Fibroblast of villous mesenchyme (primary cell): ENCODE measurements at regions not wholly inside any gene's neighbourhood (a gene's known extent, or its start where the extent isn't known, plus 50 kb on each side); places are given as distances from the start of the nearest gene placed in this dataset.

Experiments
- DNase-seq: peaks from one replicate; pipeline ENCODE4 v3.0.0-alpha.2; 2010; ENCODE audit warnings: low read depth
- H3K4me3 ChIP-seq: 2 replicates; pipeline ENCODE4 v1.5.1; 2011; ENCODE audit warnings: low read depth, mild to moderate bottlenecking, low read length
- TF ChIP-seq, protein P1 (sequence below): IDR thresholded peaks from 2 replicates; pipeline ENCODE4 v1.5.1; 2012; ENCODE audit warnings: low read depth, mild to moderate bottlenecking, low read length; ENCODE audit not compliant: insufficient read depth

DNA sequence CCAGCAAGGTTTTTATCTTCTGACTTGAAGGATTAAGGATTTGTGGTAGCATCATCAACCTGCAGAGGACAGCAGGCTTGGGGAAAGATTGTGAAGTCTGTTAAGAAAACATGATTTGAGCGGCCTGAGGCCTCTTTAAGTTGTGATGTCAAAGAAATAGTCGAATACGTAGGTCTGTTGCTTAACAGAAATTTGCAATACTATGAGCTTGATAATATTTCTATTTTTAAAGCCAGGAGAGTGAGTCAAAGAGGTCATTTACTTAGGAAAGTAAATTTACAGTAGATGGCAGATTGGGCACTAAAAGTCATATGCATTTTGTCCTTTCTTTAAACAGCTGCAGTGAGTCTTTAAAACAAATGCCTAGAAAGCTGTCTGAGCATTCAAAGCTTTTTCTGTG is 336.3 kb downstream of the DIPK2A start:
- TF ChIP-seq, protein P1, sequence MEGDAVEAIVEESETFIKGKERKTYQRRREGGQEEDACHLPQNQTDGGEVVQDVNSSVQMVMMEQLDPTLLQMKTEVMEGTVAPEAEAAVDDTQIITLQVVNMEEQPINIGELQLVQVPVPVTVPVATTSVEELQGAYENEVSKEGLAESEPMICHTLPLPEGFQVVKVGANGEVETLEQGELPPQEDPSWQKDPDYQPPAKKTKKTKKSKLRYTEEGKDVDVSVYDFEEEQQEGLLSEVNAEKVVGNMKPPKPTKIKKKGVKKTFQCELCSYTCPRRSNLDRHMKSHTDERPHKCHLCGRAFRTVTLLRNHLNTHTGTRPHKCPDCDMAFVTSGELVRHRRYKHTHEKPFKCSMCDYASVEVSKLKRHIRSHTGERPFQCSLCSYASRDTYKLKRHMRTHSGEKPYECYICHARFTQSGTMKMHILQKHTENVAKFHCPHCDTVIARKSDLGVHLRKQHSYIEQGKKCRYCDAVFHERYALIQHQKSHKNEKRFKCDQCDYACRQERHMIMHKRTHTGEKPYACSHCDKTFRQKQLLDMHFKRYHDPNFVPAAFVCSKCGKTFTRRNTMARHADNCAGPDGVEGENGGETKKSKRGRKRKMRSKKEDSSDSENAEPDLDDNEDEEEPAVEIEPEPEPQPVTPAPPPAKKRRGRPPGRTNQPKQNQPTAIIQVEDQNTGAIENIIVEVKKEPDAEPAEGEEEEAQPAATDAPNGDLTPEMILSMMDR = no peak
- H3K4me3 ChIP-seq = no peak overlapping the region

DNA sequence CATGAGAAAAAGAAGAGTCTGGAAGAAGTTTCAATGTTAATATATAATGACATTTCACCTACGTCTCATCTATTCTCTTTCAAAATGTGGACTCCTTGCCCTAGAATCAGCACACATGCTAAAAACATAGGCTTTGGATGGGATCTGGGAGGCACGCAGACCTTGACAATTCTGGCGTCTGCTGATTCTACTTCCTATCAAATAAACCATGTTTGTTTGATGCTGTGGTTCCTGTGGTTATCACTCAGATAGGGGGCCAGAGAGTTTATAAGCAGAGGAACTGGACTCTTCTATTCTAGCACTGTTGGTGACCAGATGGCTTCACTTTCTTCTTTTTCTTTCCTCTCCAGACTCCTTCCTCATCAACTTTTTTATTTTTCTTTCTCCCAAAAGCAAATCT is 336.8 kb downstream of the DIPK2A start:
- no peak for DNase-seq

More for the DNA sequence above, 336.3 kb downstream of the DIPK2A start:
- DNase-seq = no peak

DNA sequence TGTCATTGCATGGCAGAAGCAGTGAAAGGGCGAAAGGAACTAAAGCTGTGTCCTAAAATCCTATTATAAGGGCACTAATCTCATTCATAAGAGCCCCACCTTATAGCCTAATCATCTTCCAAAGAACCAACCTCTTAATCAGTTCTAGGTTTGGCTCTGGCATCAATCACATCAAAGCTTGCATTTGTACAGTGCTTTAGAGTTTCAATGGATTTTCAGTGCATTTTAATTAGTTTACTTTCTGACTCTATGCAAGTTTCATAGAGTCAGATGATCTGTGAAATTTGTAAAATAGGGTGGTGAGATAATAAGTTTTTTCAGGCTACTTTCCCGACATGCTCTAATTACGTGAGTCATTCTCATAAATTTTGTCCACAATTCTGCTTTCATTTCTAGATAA is 341.1 kb downstream of the DIPK2A start:
- no peak for DNase-seq
- TF ChIP-seq, protein P1 = no peak
- H3K4me3 ChIP-seq = no peak overlapping the region

More for the DNA sequence above, 336.8 kb downstream of the DIPK2A start:
- no peak overlapping the region for H3K4me3 ChIP-seq
- TF ChIP-seq, protein P1 = no peak

DNA sequence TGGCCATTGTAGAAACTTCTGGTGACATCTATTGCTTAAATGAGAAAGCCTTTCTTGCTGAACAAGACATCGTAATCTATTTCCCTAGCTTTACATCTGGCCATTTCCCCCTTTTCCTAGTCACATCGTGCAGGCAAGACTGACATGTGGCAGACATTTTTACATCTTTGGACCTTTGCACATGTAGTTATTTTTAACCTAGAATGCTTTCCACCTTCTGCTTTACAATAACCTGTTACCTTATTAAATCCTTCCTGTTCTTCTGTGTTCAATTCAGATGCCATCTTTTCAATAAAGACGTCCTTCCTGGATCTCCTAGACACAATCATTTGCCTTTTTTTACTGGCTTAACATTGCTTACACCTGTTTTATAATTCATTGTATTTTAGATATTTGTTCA is 343.3 kb downstream of the DIPK2A start:
- no peak overlapping the region for H3K4me3 ChIP-seq
- DNase-seq = no peak
- TF ChIP-seq, protein P1 = no peak

DNA sequence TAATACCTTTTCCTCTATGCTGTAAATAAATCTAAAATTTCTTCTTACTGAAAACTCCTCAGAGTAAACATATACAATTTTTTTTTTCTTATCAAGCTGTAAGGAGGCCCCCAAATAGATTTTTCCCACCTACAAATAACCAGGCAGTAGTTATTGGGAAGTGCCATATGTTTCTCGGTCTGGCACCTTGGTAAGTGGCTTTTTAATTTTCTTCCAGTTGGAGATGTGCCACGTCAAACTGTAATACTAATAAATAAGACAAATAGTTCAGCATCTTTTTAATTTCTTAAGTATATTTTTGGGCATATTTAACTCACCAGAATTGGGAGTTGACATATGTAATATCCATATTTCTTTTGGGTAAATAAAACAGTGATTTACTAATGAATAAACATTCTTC is 346.3 kb downstream of the DIPK2A start:
- H3K4me3 ChIP-seq = no peak overlapping the region
- DNase-seq = no peak
- TF ChIP-seq, protein P1 = no peak

DNA sequence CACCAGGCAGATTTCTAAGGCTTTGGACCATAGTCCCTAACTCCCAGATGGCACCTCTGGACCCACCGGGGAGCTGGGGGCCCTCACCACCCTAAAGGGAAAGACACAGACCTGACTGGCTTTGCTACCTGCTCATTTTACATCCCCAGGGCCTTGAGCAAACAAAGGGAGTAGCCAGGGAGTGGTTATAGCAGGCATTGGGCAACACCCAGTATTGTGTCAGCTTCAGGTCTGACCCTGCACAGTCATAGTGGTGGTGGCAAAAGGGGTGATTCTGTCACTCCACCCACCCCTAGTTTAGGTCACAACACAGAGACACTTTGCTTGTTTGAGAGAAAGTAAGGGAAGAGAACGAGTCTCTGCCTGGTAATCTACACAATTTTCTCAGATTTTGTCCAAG is 352.5 kb downstream of the DIPK2A start:
- DNase-seq = no peak
- no peak overlapping the region for H3K4me3 ChIP-seq
- TF ChIP-seq, protein P1 = no peak

DNA sequence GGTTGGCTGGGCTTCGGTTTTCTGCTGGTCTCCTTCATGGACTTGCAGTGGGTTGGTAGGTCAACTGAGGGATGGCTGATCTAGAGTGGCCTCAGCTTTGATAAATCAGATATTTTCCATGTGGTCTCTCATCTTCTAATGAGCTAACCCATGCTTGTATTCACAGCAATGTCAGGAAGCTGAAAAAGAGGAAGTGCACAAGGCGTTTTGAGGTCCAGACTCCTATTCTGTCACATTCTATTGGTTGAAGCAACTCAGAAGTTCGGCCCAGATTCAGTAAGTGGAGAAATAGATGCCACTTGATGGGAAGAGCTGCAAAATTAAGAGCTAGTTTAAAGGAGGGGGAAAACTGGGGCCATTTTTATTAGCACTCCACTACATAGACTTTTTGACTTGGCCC is 361.2 kb downstream of the DIPK2A start:
- DNase-seq = no peak
- H3K4me3 ChIP-seq = no peak overlapping the region
- TF ChIP-seq, protein P1 = no peak
